H1 (cell line): ENCODE measurements at regions not wholly inside any gene's neighbourhood (a gene's known extent, or its start where the extent isn't known, plus 50 kb on each side); places are given as distances from the start of the nearest gene placed in this dataset.

Source experiments
- CTCF ChIA-PET: fragments of 300-600 bp; sonication (Branson Sonifier 250); formaldehyde crosslinking; loops from one replicate; lab custom pipeline; 2021; ENCODE audit not compliant: partially characterized antibody; lab: Charles Lee
- POLR2A ChIA-PET: fragments of 300-600 bp; sonication (Branson Sonifier 250); formaldehyde crosslinking; loops from one replicate; lab custom pipeline; 2021; ENCODE audit warnings: inconsistent platforms; ENCODE audit not compliant: partially characterized antibody; lab: Charles Lee
- DNase-seq, 2 experiments: peaks; one replicate each; pipeline versions ENCODE4 v3.0.0 to v3.0.0-alpha.2; 2010 to 2022; ENCODE audit warnings: low spot score in 2 of 2, low read depth in 1 of 2, mixed read lengths in 1 of 2
- FAIRE-seq: peaks from 2 replicates; lab custom pipeline; 2011; peaks lifted over from hg19 to GRCh38; lab: Jason Lieb, UNC
- H2AFZ ChIP-seq: 2 replicates; pipeline ENCODE4 v1.8.1; 2012; ENCODE audit warnings: low read length, inconsistent platforms
- H2AK5ac ChIP-seq: 2 replicates; pipeline ENCODE4 v1.6.1; 2013; ENCODE audit warnings: low read depth, low read length
- H2BK120ac ChIP-seq: replicated peaks from 2 replicates; pipeline ENCODE3; 2013; ENCODE audit warnings: low read depth, low read length, inconsistent platforms
- H2BK12ac ChIP-seq: 2 replicates; pipeline ENCODE4 v1.6.1; 2013; ENCODE audit warnings: low read depth, low read length
- H2BK15ac ChIP-seq: 2 replicates; pipeline ENCODE4 v1.6.1; 2013; ENCODE audit warnings: low read length
- H2BK20ac ChIP-seq: 2 replicates; pipeline ENCODE4 v1.6.1; 2013; ENCODE audit warnings: low read length
- H2BK5ac ChIP-seq: 2 replicates; pipeline ENCODE4 v1.6.1; 2013; ENCODE audit warnings: low read depth, low read length
- H3K14ac ChIP-seq: 2 replicates; pipeline ENCODE4 v1.6.1; 2013; ENCODE audit warnings: inconsistent platforms; ENCODE audit not compliant: insufficient read length
- H3K18ac ChIP-seq: 2 replicates; pipeline ENCODE4 v1.6.1; 2013; ENCODE audit warnings: low read length; ENCODE audit errors: extremely low read depth
- H3K23ac ChIP-seq: 2 replicates; pipeline ENCODE4 v1.6.1; 2013; ENCODE audit warnings: inconsistent platforms; ENCODE audit not compliant: insufficient read length
- H3K23me2 ChIP-seq: 2 replicates; pipeline ENCODE4 v1.6.1; 2013; ENCODE audit warnings: low read depth, low read length
- H3K27ac ChIP-seq: 2 replicates; pipeline ENCODE4 v1.6.1; 2011; ENCODE audit warnings: low read depth, low read length, inconsistent platforms
- H3K27me3 ChIP-seq, 4 experiments: replicated peaks in 1 of 4; 1 replicate in 1 of 4; 2 replicates in 3 of 4; pipeline versions ENCODE4 v1.6.1 to v1.8.1; 2011 to 2013; ENCODE audit warnings: low read length in 3 of 4, mild to moderate bottlenecking in 3 of 4, inconsistent platforms in 2 of 4, mixed read lengths in 2 of 4, moderate library complexity in 1 of 4; ENCODE audit not compliant: control insufficient read depth in 3 of 4, insufficient read depth in 3 of 4; ENCODE audit errors: extremely low read depth in 1 of 4
- H3K36me3 ChIP-seq, 4 experiments: 2 replicates each; pipeline versions ENCODE4 v1.6.1 to v1.8.1; 2011 to 2013; ENCODE audit warnings: mild to moderate bottlenecking in 4 of 4, low read length in 3 of 4, moderate library complexity in 2 of 4, control low read depth in 1 of 4, inconsistent platforms in 1 of 4; ENCODE audit not compliant: insufficient read depth in 4 of 4, control insufficient read depth in 2 of 4
- H3K4ac ChIP-seq: replicated peaks from 2 replicates; pipeline ENCODE3; 2013; ENCODE audit warnings: low read length, low read depth, mixed read lengths, inconsistent platforms; ENCODE audit not compliant: insufficient read length
- H3K4me1 ChIP-seq, 4 experiments: replicated peaks in 1 of 4; 1 replicate in 1 of 4; 2 replicates in 3 of 4; pipeline versions ENCODE4 v1.6.1 to v1.8.1; 2011 to 2013; ENCODE audit warnings: low read length in 3 of 4, inconsistent platforms in 2 of 4, mixed read lengths in 1 of 4; ENCODE audit not compliant: insufficient read depth in 4 of 4, control insufficient read depth in 3 of 4
- H3K4me2 ChIP-seq, 2 experiments: 2 replicates each; pipeline versions ENCODE4 v1.6.1 to v1.8.1; 2011 to 2013; ENCODE audit warnings: low read depth in 2 of 2, low read length in 2 of 2, control low read depth in 1 of 2, inconsistent platforms in 1 of 2, mild to moderate bottlenecking in 1 of 2; ENCODE audit not compliant: insufficient read depth in 1 of 2
- H3K4me3 ChIP-seq, 4 experiments: fragments of 200-600, 300-600 bp in 1 of 4; sonication (generic), shearing (Covaris generic), sonication (Bioruptor Twin) in 1 of 4; 2 replicates each; pipeline versions ENCODE4 v1.5.1 to v1.8.1; 2011 to 2016; ENCODE audit warnings: low read length in 4 of 4, low read depth in 3 of 4, control low read depth in 2 of 4, inconsistent platforms in 2 of 4, mild to moderate bottlenecking in 2 of 4, mixed read lengths in 1 of 4, moderate library complexity in 1 of 4; ENCODE audit not compliant: insufficient read depth in 2 of 4; ENCODE audit errors: extremely low read depth in 1 of 4
- H3K56ac ChIP-seq: replicated peaks from 2 replicates; pipeline ENCODE3; 2013; ENCODE audit warnings: low read depth, mild to moderate bottlenecking, mixed read lengths, low read length, inconsistent platforms; ENCODE audit not compliant: insufficient read length
- H3K79me1 ChIP-seq: 2 replicates; pipeline ENCODE4 v1.6.1; 2013; ENCODE audit warnings: low read depth, low read length, control low read depth
- H3K79me2 ChIP-seq, 2 experiments: 2 replicates each; pipeline versions ENCODE4 v1.6.1 to v1.8.1; 2012 to 2013; ENCODE audit warnings: low read length in 2 of 2, mild to moderate bottlenecking in 2 of 2, inconsistent platforms in 1 of 2; ENCODE audit not compliant: insufficient read depth in 2 of 2, control insufficient read depth in 1 of 2
- H3K9ac ChIP-seq, 4 experiments: replicated peaks in 1 of 4; 1 replicate in 1 of 4; 2 replicates in 3 of 4; pipeline versions ENCODE4 v1.6.1 to v1.8.1; 2011 to 2013; ENCODE audit warnings: low read depth in 3 of 4, low read length in 3 of 4, control low read depth in 2 of 4, mild to moderate bottlenecking in 2 of 4, moderate library complexity in 2 of 4, inconsistent platforms in 1 of 4; ENCODE audit errors: extremely low read depth in 1 of 4
- H3K9me3 ChIP-seq, 2 experiments: 2 replicates each; pipeline versions ENCODE4 v1.6.1 to v1.8.1; 2012 to 2013; ENCODE audit warnings: mild to moderate bottlenecking in 2 of 2, moderate library complexity in 2 of 2, control low read depth in 1 of 2, inconsistent platforms in 1 of 2, low read depth in 1 of 2, low read length in 1 of 2, mixed read lengths in 1 of 2; ENCODE audit not compliant: insufficient read depth in 2 of 2
- H4K20me1 ChIP-seq, 2 experiments: replicated peaks in 1 of 2; 2 replicates each; pipeline versions ENCODE3 to v1.8.1; 2011 to 2013; ENCODE audit warnings: inconsistent platforms in 2 of 2, low read length in 2 of 2, mild to moderate bottlenecking in 1 of 2; ENCODE audit not compliant: insufficient read depth in 2 of 2, control insufficient read depth in 1 of 2
- H4K5ac ChIP-seq: 2 replicates; pipeline ENCODE4 v1.6.1; 2013; ENCODE audit warnings: low read length, low read depth, mixed read lengths, inconsistent platforms; ENCODE audit not compliant: insufficient read length
- H4K8ac ChIP-seq: 2 replicates; pipeline ENCODE4 v1.8.0; 2013; ENCODE audit warnings: mild to moderate bottlenecking, moderate library complexity, low read length, inconsistent platforms; ENCODE audit not compliant: insufficient read depth; ENCODE audit errors: extremely low read depth
- H4K91ac ChIP-seq: replicated peaks from 2 replicates; pipeline ENCODE3; 2013; ENCODE audit warnings: low read length, mixed read lengths, inconsistent platforms; ENCODE audit not compliant: insufficient read length
- BCL11A ChIP-seq, 2 experiments: IDR thresholded peaks; one replicate each; pipeline ENCODE4 v1.6.1; 2011; ENCODE audit warnings: low read depth in 2 of 2, low read length in 2 of 2, mild to moderate bottlenecking in 2 of 2
- PHF8 ChIP-seq: fragments of 200-600 bp; sonication (generic); conservative IDR thresholded peaks from 2 replicates; pipeline ENCODE4 v1.7.1; 2012; ENCODE audit warnings: low read depth, mild to moderate bottlenecking, inconsistent platforms, low read length, moderate library complexity
- SIRT6 ChIP-seq: IDR thresholded peaks from one replicate; pipeline ENCODE4 v1.7.1; 2012; ENCODE audit warnings: low read length, inconsistent platforms
- WGBS, 2 experiments: shearing (Covaris generic) in 1 of 2; methylation state at CpG; one replicate each; pipeline versions ENCODE4 v1.1.6 to v1.1.7; 2013 to 2015; ENCODE audit warnings: low lambda C conversion rate in 2 of 2, mixed read lengths in 2 of 2, inconsistent platforms in 1 of 2, low coverage in 1 of 2, missing lambda C conversion rate in 1 of 2; ENCODE audit not compliant: insufficient replicate concordance in 2 of 2, insufficient coverage in 1 of 2, insufficient read length in 1 of 2; ENCODE audit errors: extremely low coverage in 1 of 2, missing lambda C conversion rate in 1 of 2; 5-methylcytosine and 5-hydroxymethylcytosine counted together

- Histone ChIP-seq H3K4me3 (no peak overlapping the region), H3K4me1 (peaks cover 0 to 9% (median 3%) of the 10 kb centered on the region in 4 experiments; a peak in 3 of 7 replicates), H4K8ac (no peak overlapping the region), H3K9me3 (peaks cover 6 to 10% of the 10 kb centered on the region in 2 experiments; a peak in 2 of 4 replicates), H3K56ac (no peak overlapping the region), H2BK12ac (no peak overlapping the region), H3K9ac (no peak overlapping the region), H3K79me1 (no peaks in the 10 kb centered on the region), H2BK15ac (no peak overlapping the region), H3K4me2 (no peak overlapping the region), H4K91ac (no peak overlapping the region), H2BK5ac (no peak overlapping the region), H4K20me1 (no peaks in the 10 kb centered on the region), H3K79me2 (no peaks in the 10 kb centered on the region), H2BK20ac (no peak overlapping the region), H2BK120ac (no peak overlapping the region), H3K4ac (no peak overlapping the region), H4K5ac (no peak overlapping the region), H3K27me3 (peaks cover 0 to 4% (median 3%) of the 10 kb centered on the region in 4 experiments; a peak in 5 of 7 replicates), H2AFZ (no peak overlapping the region), H3K18ac (no peak overlapping the region), H3K23me2 (no peaks in the 10 kb centered on the region), H3K23ac (no peak overlapping the region), H3K14ac (no peak overlapping the region), H2AK5ac (no peak overlapping the region), H3K27ac (no peak overlapping the region), H3K36me3 (0 out of 8 replicates have a peak, but pooled peaks cover 0 to 4% (median 0%) of the 10 kb centered on the region in 4 experiments)
- no peak for FAIRE-seq
- 87% methylated on average over 1 of the region's 1 CpG; no CpG with 5 or more reads in 1 of the 2 experiments for WGBS, 2 experiments
- DNase-seq = no peak
- POLR2A ChIA-PET = no interaction called here
- TF ChIP-seq PHF8 (no peak), SIRT6 (no peak), BCL11A (IDR thresholded peaks at IDR 0.05; ENCODE audit: low read depth in 2 of 2, low read length in 2 of 2) (no peak)
- CTCF ChIA-PET = interaction anchor here (1.5 kb wide), 1 partner anchor 131 kb away, joined by 3 read pairs; no protein-coding TSS in a partner anchor
These were observed 162.0 kb downstream of the C1D start for GRCh38 chr2:67900826-67901225.
